Motor neuron (in vitro differentiated cells): ENCODE measurements at regions not wholly inside any gene's neighbourhood (a gene's known extent, or its start where the extent isn't known, plus 50 kb on each side); places are given as distances from the start of the nearest gene placed in this dataset.
"Not testable (repeated sequence)": the region's sequence is repeated elsewhere in the genome, so short reads cannot be mapped to it uniquely, and the experiment has no call there.

ENCODE experiments used
- ATAC-seq, 8 experiments: fragments of 200-7000 bp; cut with Tn5 transposase; replicated peaks in 6 of 8; 2 replicates each; pipeline ENCODE4 v1.8.0; 2021; ENCODE audit warnings: mild to moderate bottlenecking in 8 of 8, moderate library complexity in 8 of 8
- H3K27ac ChIP-seq, 2 donors: fragments of 250-450 bp; sonication (Bioruptor Pico); 2 replicates each; pipeline ENCODE4 v1.9.0; 2021; ENCODE audit warnings: antibody characterized with exemption in 2 of 2, mild to moderate bottlenecking in 2 of 2, moderate library complexity in 1 of 2
- H3K4me1 ChIP-seq, 2 donors: fragments of 250-450 bp; sonication (Bioruptor Pico); replicated peaks in 1 of 2; 2 replicates each; pipeline ENCODE4 v1.6.1; 2021; ENCODE audit warnings: antibody characterized with exemption in 2 of 2, mild to moderate bottlenecking in 2 of 2, moderate library complexity in 1 of 2
- H3K4me3 ChIP-seq, 5 donors: fragments of 250-450 bp; sonication (Bioruptor Pico); 2 replicates each; pipeline ENCODE4 v1.9.0; 2021; ENCODE audit warnings: antibody characterized with exemption in 5 of 5, mild to moderate bottlenecking in 5 of 5, moderate library complexity in 4 of 5
- WGBS, 10 experiments: fragments of 450-650 bp; shearing (Covaris generic); methylation state at CpG; one replicate each; pipeline ENCODE4 v1.0.0; 2022; 5-methylcytosine and 5-hydroxymethylcytosine counted together
- in situ Hi-C, 9 experiments: fragments of 400-800 bp; cut with MboI; loops; one replicate each; pipeline ENCODE4 v1.15.0; 2021; ENCODE audit warnings: low sequenced_read_pairs in 9 of 9, low pct_unique_long_range_greater_than_20kb in 2 of 9; ENCODE audit not compliant: unreplicated experiment in 9 of 9

DNA sequence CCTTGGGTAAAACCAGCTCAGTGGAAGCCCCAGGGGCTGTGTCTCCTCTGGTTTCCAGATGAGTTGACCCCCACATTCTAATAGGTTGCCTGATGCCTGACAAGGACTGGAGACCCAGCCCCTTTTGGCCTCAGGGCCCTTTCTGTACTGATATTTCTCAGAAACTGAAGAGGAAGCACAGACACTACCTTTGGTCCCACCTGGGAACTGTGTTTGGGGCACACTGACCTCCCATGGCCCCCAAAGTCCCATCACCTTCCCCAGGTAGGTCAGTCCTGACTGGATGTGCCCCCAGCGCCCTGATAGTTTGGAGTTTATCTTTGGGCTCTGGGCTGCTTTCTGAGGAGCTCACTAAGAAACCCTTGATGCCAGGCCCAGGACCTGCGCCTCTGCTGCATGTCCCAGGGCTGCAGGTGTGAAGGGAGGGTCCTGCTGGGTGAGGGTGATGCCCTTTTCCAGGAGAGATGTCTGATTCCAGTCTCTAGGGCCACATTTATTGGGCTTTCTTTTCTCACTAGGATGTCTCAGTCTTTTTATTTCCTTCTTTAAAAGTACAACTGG is 106.7 kb downstream of the GGTLC2 start:
- ATAC-seq: no peak
- Histone ChIP-seq H3K27ac (no peak overlapping the region), H3K4me1 (no peaks in the 10 kb centered on the region), H3K4me3 (no peak overlapping the region)
- WGBS, 10 experiments: 33% methylated on average over 1 of the region's 2 CpGs; no CpG with 5 or more reads in 9 of the 10 experiments
- in situ Hi-C loops: no loop called here

DNA sequence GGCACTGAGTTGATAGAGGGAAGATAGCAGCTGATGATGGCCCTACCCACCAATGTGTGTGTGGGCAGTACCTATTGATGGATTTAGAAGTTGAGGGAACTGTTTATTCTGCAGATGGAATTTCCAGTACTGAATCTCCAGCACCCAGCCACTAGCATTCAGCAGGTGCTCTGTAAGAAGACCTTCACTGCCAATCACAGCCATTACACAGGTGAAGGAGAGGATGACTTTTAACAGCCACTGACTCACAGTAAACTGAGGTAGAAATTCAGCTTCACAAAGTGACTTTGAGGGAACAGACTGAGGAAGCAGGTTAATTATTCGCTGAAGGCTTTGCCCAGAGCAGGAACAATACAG is 107.8 kb downstream of the GGTLC2 start:
- Histone ChIP-seq H3K4me3 (no peak overlapping the region), H3K27ac (no peak overlapping the region), H3K4me1 (no peaks in the 10 kb centered on the region)
- in situ Hi-C loops: no loop called here
- ATAC-seq: no peak
- WGBS, 10 experiments: 40 to 100% (median 40%) methylated on average over 1 of the region's 1 CpG; no CpG with 5 or more reads in 7 of the 10 experiments

DNA sequence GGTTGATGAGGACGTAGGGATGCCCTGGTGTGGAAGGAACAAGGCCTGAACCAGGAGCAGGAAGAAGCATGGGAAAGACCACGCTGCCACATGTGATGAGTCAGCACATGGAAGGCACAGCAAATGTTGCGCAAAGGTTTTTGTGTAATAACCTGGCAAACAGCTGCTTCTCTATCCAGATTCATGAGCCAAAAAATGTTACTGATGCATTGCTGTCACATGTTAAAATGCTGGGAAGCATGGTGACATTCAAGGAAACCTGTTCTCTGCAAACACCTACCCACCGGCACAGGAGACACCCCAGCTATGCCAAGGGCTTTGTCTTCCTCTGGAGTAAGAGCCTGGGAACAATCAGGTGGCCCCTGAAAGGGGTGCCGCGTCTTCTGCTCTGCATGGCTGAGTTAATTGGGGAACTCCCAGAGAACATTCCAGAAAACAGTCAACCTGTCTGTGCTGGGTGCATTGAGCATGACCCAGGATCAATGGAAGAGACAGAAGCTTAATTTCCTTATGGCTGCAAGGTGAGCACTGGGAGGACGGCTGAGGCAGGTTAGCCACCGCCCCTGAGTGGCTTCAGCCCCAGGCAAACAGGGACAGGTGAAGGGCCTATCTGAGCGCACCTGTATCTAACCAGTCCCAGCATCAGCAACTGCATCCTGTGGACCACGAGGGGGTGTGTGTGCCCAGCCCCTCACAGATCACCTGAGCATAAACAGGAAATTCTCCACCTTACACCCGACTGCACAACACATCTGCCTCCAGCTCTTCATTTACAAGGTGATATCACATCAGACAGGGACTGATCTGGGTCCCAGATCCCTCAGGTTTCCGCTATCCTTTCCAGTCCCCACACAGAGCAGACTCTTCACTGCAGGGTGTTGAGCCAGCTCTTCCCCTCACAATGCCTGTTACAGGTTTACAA is 108.4 kb downstream of the GGTLC2 start:
- ATAC-seq: peak in 2 of 8 experiments; percentile 39 to 41
- no peak overlapping the region for H3K4me3 ChIP-seq
- peak overlapping the region; percentile 6 to 45 for H3K27ac ChIP-seq
- 0 to 100% (median 51%) methylated on average over 1 to 7 of the region's 12 CpGs; no CpG with 5 or more reads in 1 of the 10 experiments for WGBS, 10 experiments
- H3K4me1 ChIP-seq: no peaks in the 10 kb centered on the region
- in situ Hi-C loops: no loop called here

DNA sequence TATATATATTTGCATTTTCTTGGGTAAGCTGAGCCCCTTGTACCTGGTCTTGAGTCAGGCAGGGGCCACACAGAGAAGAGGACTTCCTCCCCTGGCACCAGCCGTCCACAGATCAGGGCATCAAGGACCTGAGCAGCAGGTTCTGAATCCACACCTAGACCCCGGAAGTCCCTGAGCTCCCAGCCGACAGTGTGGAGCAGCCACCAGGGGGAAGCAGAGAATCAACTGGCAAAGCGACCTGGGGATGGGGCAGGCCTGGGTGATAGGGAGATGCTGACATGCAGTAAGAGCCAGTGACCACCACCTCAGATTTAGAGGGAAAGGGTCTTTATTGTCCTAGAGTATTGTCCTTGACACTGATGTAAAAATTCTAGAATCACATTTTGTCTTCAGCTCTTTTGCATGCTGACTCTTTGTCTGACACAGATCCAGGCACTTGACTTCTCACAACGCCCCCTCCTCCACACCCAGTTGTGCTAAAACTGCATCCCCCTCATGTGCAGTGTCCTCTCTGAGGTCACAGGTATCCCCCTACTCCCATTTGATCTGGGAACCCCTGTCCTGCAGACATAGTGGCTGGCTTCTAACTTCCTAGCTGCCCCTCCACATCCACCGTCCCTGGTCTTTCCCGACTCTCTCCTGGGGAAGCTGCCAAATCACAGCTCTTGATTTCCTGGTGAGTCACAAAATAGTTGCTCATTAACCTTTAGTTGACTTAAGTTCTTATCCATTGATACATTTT is 109.3 kb downstream of the GGTLC2 start:
- H3K4me3 ChIP-seq: no peak overlapping the region
- 0 to 88% (median 58%) methylated on average over 1 to 7 of the region's 7 CpGs for WGBS, 10 experiments
- in situ Hi-C loops: no loop called here
- H3K27ac ChIP-seq: peak overlapping the region; percentile 6 to 45
- peak in 4 of 8 experiments; percentile 33 to 91 (median 80) for ATAC-seq
- H3K4me1 ChIP-seq: no peaks in the 10 kb centered on the region

GRCh38 chr22:22754268-22754657 is 109.8 kb downstream of the GGTLC2 start:
- no peak for ATAC-seq
- Histone ChIP-seq H3K4me3 (no peak overlapping the region), H3K27ac (no peak overlapping the region), H3K4me1 (no peaks in the 10 kb centered on the region)
- in situ Hi-C loops: no loop called here
- 30 to 75% (median 60%) methylated on average over 1 to 3 of the region's 3 CpGs; no CpG with 5 or more reads in 4 of the 10 experiments for WGBS, 10 experiments

DNA sequence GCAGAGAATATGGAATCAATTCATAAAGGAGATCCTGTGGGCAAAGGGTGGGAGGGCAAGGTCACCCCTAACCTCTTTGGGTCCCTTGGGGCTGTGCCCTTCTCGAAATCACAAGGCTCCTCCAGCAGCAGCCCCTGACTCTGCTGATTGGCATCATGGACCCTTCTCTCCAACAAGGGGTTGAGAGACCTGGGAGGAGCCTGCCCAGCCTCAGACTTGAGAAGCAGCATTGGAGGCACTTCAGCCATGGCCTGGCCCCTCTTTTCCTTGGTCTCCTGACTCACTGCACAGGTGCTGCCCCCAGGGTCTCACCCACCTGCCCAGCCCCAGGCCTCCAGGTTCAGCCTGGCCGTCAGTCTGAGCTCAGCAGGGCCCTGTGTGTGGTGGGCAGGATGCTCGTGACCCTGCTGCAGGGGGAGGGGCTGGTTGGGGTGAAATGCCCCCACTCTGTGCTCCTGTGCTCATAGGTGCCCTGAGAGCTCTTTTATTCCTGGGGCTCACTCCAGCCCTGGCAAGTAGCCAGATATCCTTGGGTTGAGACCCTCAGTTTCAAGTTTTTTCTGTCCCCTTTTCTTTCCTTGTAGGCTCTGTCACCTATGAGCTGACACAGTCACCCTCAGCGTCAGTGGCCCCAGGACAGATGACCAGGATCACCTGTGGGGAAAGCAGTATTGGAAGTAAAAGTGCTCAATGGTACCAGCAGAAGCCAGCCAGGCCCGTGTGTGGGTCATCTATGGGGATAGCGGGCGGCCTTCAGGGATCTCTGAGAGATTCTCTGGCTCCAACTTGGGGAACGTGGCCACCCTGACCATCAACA is 110.8 kb downstream of the GGTLC2 start:
- Histone ChIP-seq H3K4me3 (no peak overlapping the region), H3K4me1 (no peaks in the 10 kb centered on the region), H3K27ac (peak overlapping the region; percentile 11 to 46)
- in situ Hi-C loops: no loop called here
- WGBS, 10 experiments: 0 to 100% (median 43%) methylated on average over 1 to 4 of the region's 8 CpGs; no CpG with 5 or more reads in 4 of the 10 experiments
- ATAC-seq: no peak

DNA sequence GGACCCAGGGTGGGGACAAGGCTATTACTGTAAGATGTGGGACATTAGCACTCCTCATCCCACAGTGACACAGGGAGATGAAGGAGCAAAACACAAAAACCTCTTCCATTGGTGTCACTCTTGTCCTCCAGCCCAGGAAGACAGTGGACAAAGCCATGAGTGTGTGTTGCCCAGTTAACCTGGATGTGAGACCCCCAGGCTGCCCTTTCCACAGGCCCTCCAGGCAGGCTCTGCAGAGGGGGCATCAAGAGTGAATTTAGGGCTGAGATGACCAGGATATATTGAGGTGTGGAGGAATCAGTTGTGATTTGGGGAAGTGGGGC is 111.3 kb downstream of the GGTLC2 start:
- Histone ChIP-seq H3K4me3 (no peak overlapping the region), H3K27ac (peak overlapping the region; percentile 11 to 46), H3K4me1 (no peaks in the 10 kb centered on the region)
- in situ Hi-C loops: no loop called here
- no peak for ATAC-seq

GRCh38 chr22:22756109-22756508 is 111.7 kb downstream of the GGTLC2 start:
- 0 to 73% (median 24%) methylated on average over 1 to 3 of the region's 3 CpGs; no CpG with 5 or more reads in 6 of the 10 experiments for WGBS, 10 experiments
- Histone ChIP-seq H3K4me3 (no peak overlapping the region), H3K4me1 (no peaks in the 10 kb centered on the region), H3K27ac (no peak overlapping the region)
- ATAC-seq: peak in 1 of 8 experiments; percentile 31
- in situ Hi-C loops: no loop called here

GRCh38 chr22:22756551-22757201 is 112.3 kb downstream of the GGTLC2 start:
- H3K4me1 ChIP-seq, H3K27ac ChIP-seq, ATAC-seq, in situ Hi-C loops, H3K4me3 ChIP-seq: not testable (repeated sequence)
- WGBS, 10 experiments: 0 to 100% (median 29%) methylated on average over 1 to 3 of the region's 3 CpGs; no CpG with 5 or more reads in 3 of the 10 experiments

DNA sequence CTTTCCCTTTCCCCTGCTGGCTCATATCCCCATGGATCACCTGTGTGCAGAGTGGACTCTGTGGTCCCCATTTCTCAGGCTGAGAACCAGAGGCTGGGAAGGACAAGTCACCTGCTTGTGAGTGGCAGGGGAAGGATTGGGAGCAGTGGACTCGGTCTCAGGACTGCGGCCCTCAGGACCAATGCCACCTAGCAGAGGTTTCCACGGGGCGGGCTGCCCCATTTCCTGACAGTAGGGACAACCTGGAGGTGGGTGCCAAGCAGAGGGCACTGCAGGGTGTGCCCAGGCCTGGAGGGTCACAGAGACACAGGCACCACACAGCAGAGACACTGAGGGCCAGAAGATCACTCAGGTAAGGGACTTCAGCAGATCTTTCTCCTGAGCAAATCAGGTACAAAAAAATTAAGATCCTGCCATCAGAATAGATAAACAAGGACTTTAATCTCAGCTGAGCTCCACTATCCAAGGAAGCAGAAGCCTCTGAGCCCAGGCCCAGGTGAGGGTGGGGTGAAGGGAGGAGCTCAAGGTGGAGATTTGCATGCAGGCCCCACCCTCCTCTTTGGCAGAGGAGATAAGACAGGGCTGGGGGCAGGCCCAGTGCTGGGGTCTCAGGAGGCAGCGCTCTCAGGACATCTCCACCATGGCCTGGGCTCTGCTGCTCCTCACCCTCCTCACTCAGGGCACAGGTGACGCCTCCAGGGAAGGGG is 113.8 kb downstream of the GGTLC2 start:
- H3K4me3 ChIP-seq, H3K27ac ChIP-seq, H3K4me1 ChIP-seq, ATAC-seq, in situ Hi-C loops: not testable (repeated sequence)
- WGBS, 10 experiments: 58 to 82% (median 60%) methylated on average over 1 to 3 of the region's 6 CpGs; no CpG with 5 or more reads in 7 of the 10 experiments

DNA sequence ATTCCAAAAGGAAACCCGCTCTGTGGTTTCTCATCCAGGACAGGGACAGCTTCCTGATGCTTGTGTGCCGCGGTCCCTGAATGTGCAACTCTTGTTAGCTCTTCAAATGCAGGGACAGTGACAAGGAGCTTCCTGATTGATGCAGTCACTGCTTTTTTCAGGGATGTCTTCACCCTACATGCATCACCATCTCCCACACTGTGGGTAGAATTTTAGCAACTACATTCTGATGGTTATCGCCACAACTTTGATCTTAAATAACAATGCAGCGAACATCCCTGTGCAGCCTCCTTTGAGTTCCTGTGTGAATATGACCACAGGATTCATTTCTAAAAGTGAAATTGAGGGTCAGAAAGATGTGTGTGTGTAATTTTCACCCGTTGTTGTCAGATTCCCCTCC is 115.0 kb downstream of the GGTLC2 start:
- H3K27ac ChIP-seq: no peak overlapping the region
- H3K4me3 ChIP-seq: no peak overlapping the region
- in situ Hi-C loops: no loop called here
- H3K4me1 ChIP-seq: no peaks in the 10 kb centered on the region
- 50 to 90% (median 63%) methylated on average over 1 to 3 of the region's 6 CpGs; no CpG with 5 or more reads in 5 of the 10 experiments for WGBS, 10 experiments
- ATAC-seq: no peak
